Effector memory CD8-positive, alpha-beta T cell (primary cell): ENCODE measurements at regions not wholly inside any gene's neighbourhood (a gene's known extent, or its start where the extent isn't known, plus 50 kb on each side); places are given as distances from the start of the nearest gene placed in this dataset.

ENCODE experiments used
- ATAC-seq: fragments of 150-1000 bp; cut with Tn5 transposase; replicated peaks from 2 replicates; pipeline ENCODE4 v1.10.0; 2021; ENCODE audit warnings: mild to moderate bottlenecking, moderate library complexity
- DNase-seq, 3 experiments: peaks; one replicate each; pipeline ENCODE4 v3.0.0; 2021
- H3K27ac Mint-ChIP-seq, 2 donors: one replicate each; pipeline ENCODE4 v1.8.0; 2022; ENCODE audit warnings: mild to moderate bottlenecking in 2 of 2, mixed read lengths in 2 of 2, moderate library complexity in 2 of 2
- H3K27me3 Mint-ChIP-seq, 2 donors: one replicate each; pipeline ENCODE4 v1.8.0; 2022; ENCODE audit warnings: mixed read lengths in 2 of 2
- H3K36me3 Mint-ChIP-seq: one replicate; pipeline ENCODE4 v1.8.0; 2022; ENCODE audit warnings: mild to moderate bottlenecking, moderate library complexity, mixed read lengths; ENCODE audit not compliant: insufficient read depth
- H3K4me1 Mint-ChIP-seq, 2 donors: one replicate each; pipeline ENCODE4 v1.8.0; 2022; ENCODE audit warnings: low read depth in 2 of 2, mixed read lengths in 2 of 2
- H3K4me3 Mint-ChIP-seq, 2 donors: one replicate each; pipeline ENCODE4 v1.8.0; 2022; ENCODE audit warnings: mild to moderate bottlenecking in 2 of 2, mixed read lengths in 2 of 2, moderate library complexity in 2 of 2
- H3K9me3 Mint-ChIP-seq, 2 donors: one replicate each; pipeline ENCODE4 v1.8.0; 2022; ENCODE audit warnings: mixed read lengths in 2 of 2

DNA sequence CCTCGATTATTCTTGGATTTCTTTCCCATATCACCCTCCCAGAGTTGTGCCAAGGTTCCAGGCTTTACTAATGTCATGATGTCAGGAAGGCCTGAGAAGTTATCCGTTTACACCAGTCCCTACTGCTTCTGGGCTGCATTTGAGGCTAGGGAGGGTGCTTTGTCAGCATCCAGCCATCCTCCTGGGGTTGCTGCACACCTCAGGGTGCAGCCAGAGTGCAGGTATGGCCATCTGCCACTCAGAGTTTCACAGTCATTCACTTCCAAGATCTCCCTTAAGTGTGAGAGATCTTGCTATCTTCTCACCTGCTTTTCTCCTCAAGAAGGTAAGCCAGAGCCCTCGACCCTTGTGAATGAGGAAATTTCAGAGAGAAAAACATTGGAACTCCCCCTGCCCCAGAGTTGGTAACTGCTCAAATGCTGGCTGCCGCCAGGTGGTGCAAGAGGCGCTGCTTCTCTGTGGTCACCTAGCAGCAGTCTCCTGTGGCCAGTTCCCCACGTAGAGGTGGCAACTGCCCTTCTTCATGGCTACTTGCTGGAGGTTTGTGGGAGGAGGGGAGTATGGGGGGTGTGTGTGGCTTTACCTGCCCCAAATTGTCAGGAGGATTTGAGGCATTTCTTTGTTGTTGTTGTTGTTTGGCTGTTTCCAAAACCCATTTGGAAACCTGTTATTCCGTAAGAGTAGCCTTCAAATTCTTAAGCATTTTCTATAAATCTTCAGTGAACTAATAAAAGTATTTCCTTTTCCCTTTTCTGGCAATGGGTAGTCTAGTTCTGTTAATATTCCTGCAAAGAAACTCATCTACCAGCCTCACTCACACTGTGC is 259.6 kb upstream of the DMRT1 start:
- ATAC-seq (no peak), DNase-seq (no peak)
- Mint-ChIP-seq H3K4me1 (no peaks in the 10 kb centered on the region), H3K27ac (no peak overlapping the region), H3K36me3 (no peaks in the 10 kb centered on the region), H3K27me3 (peaks cover 10 to 17% of the 10 kb centered on the region in 2 donors), H3K4me3 (no peak overlapping the region), H3K9me3 (no peaks in the 10 kb centered on the region)

DNA sequence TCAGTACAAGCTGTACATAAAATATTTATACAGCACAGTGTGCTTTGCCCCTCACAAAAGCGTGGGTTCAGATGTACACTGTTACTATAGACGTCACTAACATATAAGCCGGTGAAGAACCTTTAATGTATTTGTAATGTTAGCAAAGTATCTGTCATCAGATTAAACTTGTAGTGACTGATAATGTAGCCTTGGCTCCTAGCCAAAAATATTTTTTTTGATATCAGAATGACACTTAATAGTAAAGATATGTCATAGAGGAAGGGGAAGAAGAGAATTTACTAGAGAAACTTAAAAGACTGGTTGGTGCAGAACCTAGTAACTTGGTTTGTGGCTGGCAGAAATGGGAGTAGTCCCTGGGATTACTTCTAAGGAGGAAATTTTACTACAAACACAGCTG is 258.7 kb upstream of the DMRT1 start:
- Mint-ChIP-seq H3K36me3 (no peaks in the 10 kb centered on the region), H3K9me3 (no peaks in the 10 kb centered on the region), H3K4me1 (no peaks in the 10 kb centered on the region), H3K4me3 (no peak overlapping the region), H3K27ac (no peak overlapping the region), H3K27me3 (peaks cover 10 to 17% of the 10 kb centered on the region in 2 donors)
- no peak for DNase-seq
- no peak for ATAC-seq

DNA sequence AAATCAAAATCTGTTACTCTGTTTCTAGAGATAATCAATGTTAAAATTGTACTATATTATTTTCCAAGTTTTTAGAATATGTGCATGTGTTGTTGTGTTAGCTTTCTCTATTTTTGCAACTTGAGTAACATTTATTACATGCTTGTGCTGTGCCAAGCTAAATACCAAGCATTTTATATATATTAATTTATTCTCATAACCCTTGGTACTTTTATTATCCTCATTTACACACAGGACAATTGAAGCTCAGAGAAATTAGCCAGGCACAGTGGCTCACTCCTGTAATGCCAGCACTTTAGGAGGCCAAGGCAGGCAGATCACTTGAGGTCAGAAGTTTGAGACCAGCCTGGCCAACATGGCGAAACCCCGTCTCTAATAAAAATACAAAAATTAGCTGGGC is 254.0 kb upstream of the DMRT1 start:
- ATAC-seq: no peak
- H3K4me3 Mint-ChIP-seq: no peak overlapping the region
- H3K36me3 Mint-ChIP-seq: no peaks in the 10 kb centered on the region
- H3K9me3 Mint-ChIP-seq: no peaks in the 10 kb centered on the region
- H3K27ac Mint-ChIP-seq: no peak overlapping the region
- DNase-seq: no peak
- no peaks in the 10 kb centered on the region for H3K27me3 Mint-ChIP-seq
- peaks cover 0 to 4% of the 10 kb centered on the region in 2 donors for H3K4me1 Mint-ChIP-seq

DNA sequence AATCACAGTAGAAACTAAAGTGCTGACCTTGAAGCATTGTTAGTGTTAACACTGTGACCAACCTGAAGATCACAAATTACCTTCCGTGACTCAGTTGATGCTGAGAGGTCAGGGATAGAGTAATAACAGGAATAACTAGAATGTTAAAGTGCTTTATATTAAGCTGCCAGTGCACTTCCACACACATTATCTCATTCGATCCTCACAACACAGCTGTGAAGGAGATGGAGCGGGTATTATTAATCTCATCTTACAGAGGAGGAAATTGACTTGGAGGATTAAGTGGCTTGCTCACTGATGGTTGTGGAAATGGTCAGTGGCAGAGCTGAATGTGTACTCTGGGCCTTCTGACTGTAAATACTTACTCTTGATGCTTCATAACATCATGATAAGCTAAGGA is 252.5 kb upstream of the DMRT1 start:
- no peak for DNase-seq
- H3K36me3 Mint-ChIP-seq: no peaks in the 10 kb centered on the region
- no peak overlapping the region for H3K27ac Mint-ChIP-seq
- ATAC-seq: no peak
- H3K4me3 Mint-ChIP-seq: no peak overlapping the region
- no peaks in the 10 kb centered on the region for H3K9me3 Mint-ChIP-seq
- peaks cover 0 to 4% of the 10 kb centered on the region in 2 donors for H3K4me1 Mint-ChIP-seq
- peaks cover 6 to 7% of the 10 kb centered on the region in 2 donors for H3K27me3 Mint-ChIP-seq

GRCh38 chr9:589723-590122 is 251.8 kb upstream of the DMRT1 start:
- no peak for DNase-seq
- no peak for ATAC-seq
- Mint-ChIP-seq H3K27ac (no peak overlapping the region), H3K36me3 (no peaks in the 10 kb centered on the region), H3K27me3 (peaks cover 8 to 10% of the 10 kb centered on the region in 2 donors), H3K4me3 (no peak overlapping the region), H3K4me1 (peaks cover 0 to 4% of the 10 kb centered on the region in 2 donors), H3K9me3 (no peaks in the 10 kb centered on the region)

DNA sequence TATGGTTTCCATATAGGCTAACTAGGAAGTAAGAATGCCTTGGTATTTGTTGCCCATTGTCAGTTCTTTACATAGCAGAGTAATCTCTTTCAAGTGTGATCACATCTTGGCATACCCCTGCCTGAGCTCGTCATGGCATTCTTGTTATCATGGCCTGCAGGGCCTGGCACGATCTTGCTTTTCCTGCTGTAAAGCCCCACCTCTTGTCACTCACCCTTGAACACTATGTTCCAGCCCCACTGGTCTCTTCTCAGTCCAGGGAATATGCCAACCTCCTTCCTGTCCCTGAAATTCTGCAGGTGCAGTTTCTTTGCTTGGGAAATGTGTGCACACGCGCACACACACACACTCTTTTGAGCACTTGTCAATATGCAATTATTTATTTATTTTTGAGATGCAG is 250.2 kb upstream of the DMRT1 start:
- Mint-ChIP-seq H3K27me3 (peaks cover 8 to 10% of the 10 kb centered on the region in 2 donors), H3K4me3 (no peak overlapping the region), H3K9me3 (no peaks in the 10 kb centered on the region), H3K27ac (no peak overlapping the region), H3K36me3 (no peaks in the 10 kb centered on the region), H3K4me1 (peaks cover 0 to 4% of the 10 kb centered on the region in 2 donors)
- DNase-seq (no peak), ATAC-seq (no peak)

- no peaks in the 10 kb centered on the region for H3K36me3 Mint-ChIP-seq
- DNase-seq: no peak
- H3K4me1 Mint-ChIP-seq: peaks cover 0 to 4% of the 10 kb centered on the region in 2 donors
- ATAC-seq: no peak
- H3K9me3 Mint-ChIP-seq: no peaks in the 10 kb centered on the region
- no peak overlapping the region for H3K27ac Mint-ChIP-seq
- H3K4me3 Mint-ChIP-seq: no peak overlapping the region
- H3K27me3 Mint-ChIP-seq: peaks cover 8 to 10% of the 10 kb centered on the region in 2 donors
Measured at GRCh38 chr9:592225-592624, 249.3 kb upstream of the DMRT1 start.

DNA sequence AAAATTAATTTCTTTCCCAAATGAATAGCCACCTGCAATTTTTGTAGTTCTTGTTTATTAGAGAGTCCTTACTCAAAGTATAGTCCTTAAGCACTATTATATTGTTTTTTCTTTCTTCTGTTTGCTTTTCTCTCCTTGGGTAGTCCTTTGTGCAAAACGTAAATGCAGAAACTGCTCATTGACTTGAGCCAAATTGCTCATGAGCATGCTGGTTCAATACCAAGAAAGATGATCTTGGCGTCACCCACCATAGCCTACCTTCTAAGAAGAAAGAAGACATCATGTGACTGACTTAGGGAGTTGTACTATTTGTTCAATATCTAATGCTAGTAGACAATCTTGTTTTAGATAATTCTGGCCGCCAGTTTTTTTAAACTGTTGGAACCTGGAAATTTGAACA is 248.8 kb upstream of the DMRT1 start:
- H3K27me3 Mint-ChIP-seq: peaks cover 8 to 10% of the 10 kb centered on the region in 2 donors
- H3K4me3 Mint-ChIP-seq: no peak overlapping the region
- no peak for DNase-seq
- H3K36me3 Mint-ChIP-seq: no peaks in the 10 kb centered on the region
- H3K27ac Mint-ChIP-seq: no peak overlapping the region
- no peaks in the 10 kb centered on the region for H3K9me3 Mint-ChIP-seq
- H3K4me1 Mint-ChIP-seq: peaks cover 0 to 4% of the 10 kb centered on the region in 2 donors
- no peak for ATAC-seq

DNA sequence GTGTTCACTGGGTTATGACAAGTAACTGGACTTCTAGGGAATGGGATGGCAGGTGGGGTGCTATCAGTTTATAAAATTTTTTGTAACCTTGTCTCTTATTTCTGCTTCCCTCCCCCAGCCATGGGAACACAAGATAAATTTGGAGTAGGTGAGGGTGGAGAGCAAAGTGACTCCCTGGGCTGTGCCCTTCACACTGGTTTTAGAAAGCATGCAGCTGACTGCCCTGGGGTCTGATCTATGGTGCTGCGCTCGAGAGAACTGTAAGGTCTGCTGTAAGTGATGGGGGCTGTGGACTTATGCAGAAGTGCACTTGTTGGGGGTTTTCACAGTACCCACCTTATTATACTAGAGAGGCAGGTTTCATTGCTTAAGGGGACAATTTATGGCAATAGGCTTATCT is 247.7 kb upstream of the DMRT1 start:
- H3K36me3 Mint-ChIP-seq: no peaks in the 10 kb centered on the region

GRCh38 chr9:596703-597102 is 244.8 kb upstream of the DMRT1 start:
- H3K27me3 Mint-ChIP-seq: peaks cover 13 to 28% of the 10 kb centered on the region in 2 donors
- H3K36me3 Mint-ChIP-seq: no peaks in the 10 kb centered on the region
- no peak overlapping the region for H3K27ac Mint-ChIP-seq
- no peak overlapping the region for H3K4me3 Mint-ChIP-seq
- no peaks in the 10 kb centered on the region for H3K4me1 Mint-ChIP-seq
- ATAC-seq: no peak
- no peak for DNase-seq
- H3K9me3 Mint-ChIP-seq: no peaks in the 10 kb centered on the region

More for the DNA sequence above, 247.7 kb upstream of the DMRT1 start:
- ATAC-seq (no peak), DNase-seq (no peak)
- peaks cover 8 to 10% of the 10 kb centered on the region in 2 donors for H3K27me3 Mint-ChIP-seq
- no peak overlapping the region for H3K27ac Mint-ChIP-seq
- no peak overlapping the region for H3K4me3 Mint-ChIP-seq
- H3K9me3 Mint-ChIP-seq: no peaks in the 10 kb centered on the region
- peaks cover 0 to 4% of the 10 kb centered on the region in 2 donors for H3K4me1 Mint-ChIP-seq

DNA sequence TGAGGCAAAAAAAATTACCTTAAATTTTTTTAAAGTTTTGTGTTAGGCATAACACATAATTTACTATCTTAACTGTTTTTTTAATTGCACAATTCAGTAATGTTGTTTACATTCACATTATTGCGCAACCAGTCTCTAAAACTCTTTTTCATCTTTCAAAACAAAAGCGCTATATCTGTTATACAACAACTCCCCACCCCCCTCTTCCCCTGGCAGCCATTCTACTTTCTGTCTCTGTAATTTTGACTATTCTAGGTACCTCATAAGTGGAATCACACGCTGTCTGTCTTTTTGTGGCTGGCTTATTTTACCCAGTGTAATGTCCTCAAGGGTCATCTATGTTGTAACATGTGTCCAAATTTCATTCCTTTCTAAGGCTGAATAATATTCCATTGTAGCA is 241.5 kb upstream of the DMRT1 start:
- ATAC-seq (no peak), DNase-seq (no peak)
- Mint-ChIP-seq H3K9me3 (no peaks in the 10 kb centered on the region), H3K4me1 (no peaks in the 10 kb centered on the region), H3K4me3 (no peak overlapping the region), H3K27me3 (peaks cover 29 to 39% of the 10 kb centered on the region in 2 donors), H3K27ac (no peak overlapping the region), H3K36me3 (no peaks in the 10 kb centered on the region)

DNA sequence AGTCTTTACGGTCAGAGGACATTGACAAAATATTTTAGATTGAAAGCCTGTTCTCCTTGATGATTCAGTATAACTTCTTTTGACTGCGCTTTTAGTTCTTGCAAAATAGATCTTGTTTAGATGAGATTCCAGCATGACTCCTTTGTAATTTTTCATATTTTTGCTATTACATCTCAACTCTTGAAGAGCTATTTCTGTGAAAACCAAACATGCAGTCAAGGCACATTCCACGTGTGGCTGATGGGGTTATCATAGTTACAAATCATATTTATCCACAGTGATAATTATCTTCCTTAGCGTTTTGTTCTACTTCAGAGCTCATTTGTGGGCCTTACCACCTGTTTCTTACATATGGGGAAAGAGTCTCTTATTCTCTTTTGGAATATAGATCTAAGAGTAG is 238.8 kb upstream of the DMRT1 start:
- H3K4me1 Mint-ChIP-seq: no peaks in the 10 kb centered on the region
- H3K27me3 Mint-ChIP-seq: peaks cover 38 to 39% of the 10 kb centered on the region in 2 donors
- ATAC-seq: no peak
- DNase-seq: no peak
- H3K4me3 Mint-ChIP-seq: no peak overlapping the region
- no peak overlapping the region for H3K27ac Mint-ChIP-seq
- H3K9me3 Mint-ChIP-seq: no peaks in the 10 kb centered on the region
- H3K36me3 Mint-ChIP-seq: no peaks in the 10 kb centered on the region

DNA sequence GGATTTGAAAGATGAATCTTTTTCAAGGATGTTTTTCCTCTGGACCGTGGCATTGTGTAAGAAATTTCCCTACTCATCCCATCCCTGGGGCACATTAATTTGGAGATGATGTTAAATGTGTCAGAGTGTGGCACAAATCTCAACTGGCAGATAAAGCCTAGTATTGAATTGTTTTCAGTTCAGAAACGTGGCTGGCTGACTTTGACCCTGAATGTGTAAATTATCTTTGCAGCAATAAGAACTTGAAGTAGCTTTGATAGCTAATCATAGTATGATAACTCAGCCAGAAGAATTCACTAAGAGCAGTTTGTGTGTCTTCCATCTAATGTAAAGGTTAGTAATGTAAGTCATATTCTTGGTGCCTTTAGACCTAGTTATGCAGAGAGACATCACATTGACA is 238.4 kb upstream of the DMRT1 start:
- ATAC-seq (no peak), DNase-seq (no peak)
- H3K4me3 Mint-ChIP-seq: no peak overlapping the region
- no peaks in the 10 kb centered on the region for H3K9me3 Mint-ChIP-seq
- H3K4me1 Mint-ChIP-seq: no peaks in the 10 kb centered on the region
- no peaks in the 10 kb centered on the region for H3K36me3 Mint-ChIP-seq
- no peak overlapping the region for H3K27ac Mint-ChIP-seq
- H3K27me3 Mint-ChIP-seq: peaks cover 38 to 39% of the 10 kb centered on the region in 2 donors

- H3K27me3 Mint-ChIP-seq: peaks cover 17 to 27% of the 10 kb centered on the region in 2 donors
- H3K36me3 Mint-ChIP-seq: no peaks in the 10 kb centered on the region
- no peak overlapping the region for H3K27ac Mint-ChIP-seq
- ATAC-seq: no peak
- no peaks in the 10 kb centered on the region for H3K9me3 Mint-ChIP-seq
- H3K4me3 Mint-ChIP-seq: no peak overlapping the region
- no peaks in the 10 kb centered on the region for H3K4me1 Mint-ChIP-seq
- no peak for DNase-seq
Measured at GRCh38 chr9:607417-607816, 234.1 kb upstream of the DMRT1 start.
